H9 (cell line): ENCODE measurements at regions not wholly inside any gene's neighbourhood (a gene's known extent, or its start where the extent isn't known, plus 50 kb on each side); places are given as distances from the start of the nearest gene placed in this dataset.

Experiments
- DNase-seq: peaks from one replicate; pipeline ENCODE4 v3.0.0-alpha.2; 2017
- H2AFZ ChIP-seq: one replicate; pipeline ENCODE4 v1.6.1; 2013; ENCODE audit warnings: mild to moderate bottlenecking, low read length, control low read depth, moderate library complexity
- H2AK5ac ChIP-seq: 2 replicates; pipeline ENCODE4 v1.6.1; 2013; ENCODE audit warnings: low read length, control low read depth, mixed read lengths; ENCODE audit not compliant: insufficient read length
- H2BK120ac ChIP-seq: one replicate; pipeline ENCODE4 v1.6.1; 2013; ENCODE audit warnings: low read depth, mild to moderate bottlenecking, low read length, control low read depth, inconsistent platforms; ENCODE audit not compliant: poor library complexity, severe bottlenecking
- H2BK12ac ChIP-seq: 2 replicates; pipeline ENCODE4 v1.6.1; 2013; ENCODE audit warnings: low read length, control low read depth, mixed read lengths, low read depth; ENCODE audit not compliant: insufficient read length
- H2BK15ac ChIP-seq: 2 replicates; pipeline ENCODE4 v1.6.1; 2013; ENCODE audit warnings: low read depth, low read length, control low read depth
- H2BK20ac ChIP-seq: one replicate; pipeline ENCODE4 v1.6.1; 2013; ENCODE audit warnings: low read depth, mild to moderate bottlenecking, low read length, control low read depth, inconsistent platforms; ENCODE audit not compliant: poor library complexity, severe bottlenecking
- H2BK5ac ChIP-seq: 2 replicates; pipeline ENCODE4 v1.6.1; 2013; ENCODE audit warnings: low read length, control low read depth, mixed read lengths; ENCODE audit not compliant: insufficient read length
- H3K14ac ChIP-seq: 2 replicates; pipeline ENCODE4 v1.6.1; 2013; ENCODE audit warnings: low read length, control low read depth; ENCODE audit not compliant: insufficient read depth
- H3K18ac ChIP-seq: 2 replicates; pipeline ENCODE4 v1.6.1; 2013; ENCODE audit warnings: low read depth, mild to moderate bottlenecking, mixed read lengths, low read length, control low read depth; ENCODE audit not compliant: insufficient read length
- H3K23ac ChIP-seq: 2 replicates; pipeline ENCODE4 v1.6.1; 2013; ENCODE audit warnings: low read length, control low read depth, mixed read lengths, low read depth; ENCODE audit not compliant: insufficient read length
- H3K23me2 ChIP-seq: 2 replicates; pipeline ENCODE4 v1.6.1; 2013; ENCODE audit warnings: low read depth, mild to moderate bottlenecking, mixed read lengths, low read length, control low read depth; ENCODE audit not compliant: insufficient read length, poor library complexity, severe bottlenecking
- H3K27ac ChIP-seq: 2 replicates; pipeline ENCODE4 v1.5.1; 2013; ENCODE audit warnings: low read length, control low read depth, mixed read lengths, low read depth; ENCODE audit not compliant: insufficient read length
- H3K27me3 ChIP-seq: 2 replicates; pipeline ENCODE4 v1.6.1; 2013; ENCODE audit warnings: low read length, control low read depth, inconsistent platforms; ENCODE audit not compliant: insufficient read depth
- H3K4ac ChIP-seq: 2 replicates; pipeline ENCODE4 v1.6.1; 2013; ENCODE audit warnings: low read depth, mild to moderate bottlenecking, control low read depth, inconsistent platforms, low read length, moderate library complexity
- H3K4me1 ChIP-seq: 2 replicates; pipeline ENCODE4 v1.6.1; 2013; ENCODE audit warnings: low read length, control low read depth, inconsistent platforms; ENCODE audit not compliant: insufficient read depth
- H3K4me2 ChIP-seq: 2 replicates; pipeline ENCODE4 v1.6.1; 2013; ENCODE audit warnings: low read length, control low read depth, mixed read lengths; ENCODE audit not compliant: insufficient read length, insufficient read depth
- H3K56ac ChIP-seq: 2 replicates; pipeline ENCODE4 v1.6.1; 2013; ENCODE audit warnings: low read depth, mild to moderate bottlenecking, mixed read lengths, low read length, control low read depth; ENCODE audit not compliant: insufficient read length
- H3K79me1 ChIP-seq: 2 replicates; pipeline ENCODE4 v1.6.1; 2013; ENCODE audit warnings: low read depth, mild to moderate bottlenecking, moderate library complexity, low read length, control low read depth, inconsistent platforms; ENCODE audit not compliant: insufficient read depth, poor library complexity, severe bottlenecking
- H3K79me2 ChIP-seq: 2 replicates; pipeline ENCODE4 v1.6.1; 2013; ENCODE audit warnings: low read length, control low read depth, inconsistent platforms; ENCODE audit not compliant: insufficient read depth
- H3K9ac ChIP-seq: 2 replicates; pipeline ENCODE4 v1.6.1; 2013; ENCODE audit warnings: low read length, control low read depth, mixed read lengths; ENCODE audit not compliant: insufficient read length; ENCODE audit errors: extremely low read depth
- H3K9me3 ChIP-seq: one replicate; pipeline ENCODE4 v1.6.1; 2013; ENCODE audit warnings: low read depth, low read length, inconsistent platforms; ENCODE audit not compliant: control insufficient read depth
- H3T11ph ChIP-seq: one replicate; pipeline ENCODE4 v1.6.1; 2013; ENCODE audit warnings: mild to moderate bottlenecking, low read length, control low read depth, inconsistent platforms
- H4K20me1 ChIP-seq: one replicate; pipeline ENCODE4 v1.6.1; 2013; ENCODE audit not compliant: control insufficient read depth, insufficient read length, insufficient read depth
- H4K5ac ChIP-seq: 2 replicates; pipeline ENCODE4 v1.6.1; 2013; ENCODE audit warnings: low read depth, mild to moderate bottlenecking, mixed read lengths, low read length, control low read depth; ENCODE audit not compliant: insufficient read length
- H4K8ac ChIP-seq: replicated peaks from 2 replicates; pipeline ENCODE4 v1.6.1; 2013; ENCODE audit warnings: low read length, control low read depth, mixed read lengths, low read depth; ENCODE audit not compliant: insufficient read length
- H4K91ac ChIP-seq: 2 replicates; pipeline ENCODE4 v1.6.1; 2013; ENCODE audit warnings: low read depth, mild to moderate bottlenecking, moderate library complexity, mixed read lengths, low read length, control low read depth; ENCODE audit not compliant: insufficient read length
- H3K27ac Mint-ChIP-seq, 3 experiments: 2 replicates in 2 of 3; 3 replicates in 1 of 3; pipeline ENCODE4 v1.8.0; 2020 to 2021; ENCODE audit warnings: mixed read lengths in 3 of 3, mild to moderate bottlenecking in 1 of 3, moderate library complexity in 1 of 3
- H3K27me3 Mint-ChIP-seq: 2 replicates; pipeline ENCODE4 v1.8.0; 2021; ENCODE audit warnings: low read depth, mild to moderate bottlenecking, moderate library complexity, mixed read lengths
- H3K36me3 Mint-ChIP-seq, 3 experiments: 2 replicates in 2 of 3; 3 replicates in 1 of 3; pipeline ENCODE4 v1.8.0; 2020 to 2021; ENCODE audit warnings: low read depth in 3 of 3, mixed read lengths in 3 of 3; ENCODE audit not compliant: insufficient read depth in 1 of 3
- H3K4me1 Mint-ChIP-seq, 2 experiments: 2 replicates each; pipeline ENCODE4 v1.8.0; 2020; ENCODE audit warnings: mixed read lengths in 2 of 2
- H3K4me3 Mint-ChIP-seq, 2 experiments: 2 replicates in 1 of 2; 3 replicates in 1 of 2; pipeline ENCODE4 v1.8.0; 2020 to 2021; ENCODE audit warnings: mild to moderate bottlenecking in 2 of 2, mixed read lengths in 2 of 2, moderate library complexity in 1 of 2
- H3K9me3 Mint-ChIP-seq, 2 experiments: 2 replicates in 1 of 2; 3 replicates in 1 of 2; pipeline ENCODE4 v1.8.0; 2020; ENCODE audit warnings: mild to moderate bottlenecking in 2 of 2, mixed read lengths in 2 of 2, moderate library complexity in 1 of 2
- WGBS: extraction: QIAGEN DNeasy Blood & Tissue Kit; methylation state at CpG from one replicate; pipeline ENCODE4 v1.1.7; 2013; ENCODE audit warnings: missing lambda C conversion rate, low lambda C conversion rate, mixed read lengths; ENCODE audit not compliant: insufficient read length; ENCODE audit errors: extremely low coverage; 5-methylcytosine and 5-hydroxymethylcytosine counted together
- TF ChIP-seq, protein P1 (sequence below): fragments of 200-600 bp; sonication (generic); conservative IDR thresholded peaks from 3 replicates; pipeline ENCODE4 v1.8.0; 2021; ENCODE audit warnings: antibody characterized with exemption, mild to moderate bottlenecking

- Histone ChIP-seq H3K9me3 (peaks cover 5% of the 10 kb centered on the region), H3K56ac (no peak overlapping the region), H3K18ac (no peak overlapping the region), H3K14ac (no peak overlapping the region), H2BK20ac (no peak overlapping the region), H2AFZ (no peak overlapping the region), H3K4ac (no peak overlapping the region), H4K8ac (no peak overlapping the region), H3K4me1 (no peaks in the 10 kb centered on the region), H2BK15ac (no peak overlapping the region), H3K4me2 (no peak overlapping the region), H3K23ac (no peak overlapping the region), H3K79me1 (no peaks in the 10 kb centered on the region), H4K20me1 (no peaks in the 10 kb centered on the region), H3T11ph (no peak overlapping the region), H3K23me2 (no peaks in the 10 kb centered on the region), H4K5ac (no peak overlapping the region), H3K27me3 (no peaks in the 10 kb centered on the region), H2BK12ac (no peak overlapping the region), H3K9ac (no peak overlapping the region), H2BK5ac (no peak overlapping the region), H4K91ac (no peak overlapping the region), H3K27ac (no peak overlapping the region), H3K79me2 (no peaks in the 10 kb centered on the region), H2AK5ac (no peak overlapping the region), H2BK120ac (no peak overlapping the region)
- no CpG with 5 or more reads among the region's 4 CpGs for WGBS
- peaks cover 7 to 12% of the 10 kb centered on the region in 2 experiments for H3K4me1 Mint-ChIP-seq
- TF ChIP-seq, protein P1, sequence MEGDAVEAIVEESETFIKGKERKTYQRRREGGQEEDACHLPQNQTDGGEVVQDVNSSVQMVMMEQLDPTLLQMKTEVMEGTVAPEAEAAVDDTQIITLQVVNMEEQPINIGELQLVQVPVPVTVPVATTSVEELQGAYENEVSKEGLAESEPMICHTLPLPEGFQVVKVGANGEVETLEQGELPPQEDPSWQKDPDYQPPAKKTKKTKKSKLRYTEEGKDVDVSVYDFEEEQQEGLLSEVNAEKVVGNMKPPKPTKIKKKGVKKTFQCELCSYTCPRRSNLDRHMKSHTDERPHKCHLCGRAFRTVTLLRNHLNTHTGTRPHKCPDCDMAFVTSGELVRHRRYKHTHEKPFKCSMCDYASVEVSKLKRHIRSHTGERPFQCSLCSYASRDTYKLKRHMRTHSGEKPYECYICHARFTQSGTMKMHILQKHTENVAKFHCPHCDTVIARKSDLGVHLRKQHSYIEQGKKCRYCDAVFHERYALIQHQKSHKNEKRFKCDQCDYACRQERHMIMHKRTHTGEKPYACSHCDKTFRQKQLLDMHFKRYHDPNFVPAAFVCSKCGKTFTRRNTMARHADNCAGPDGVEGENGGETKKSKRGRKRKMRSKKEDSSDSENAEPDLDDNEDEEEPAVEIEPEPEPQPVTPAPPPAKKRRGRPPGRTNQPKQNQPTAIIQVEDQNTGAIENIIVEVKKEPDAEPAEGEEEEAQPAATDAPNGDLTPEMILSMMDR: no peak
- peaks cover 0 to 23% (median 21%) of the 10 kb centered on the region in 3 experiments; a peak in 6 of 7 replicates for H3K36me3 Mint-ChIP-seq
- DNase-seq: no peak
- no peak overlapping the region for H3K27ac Mint-ChIP-seq
- H3K4me3 Mint-ChIP-seq: no peak overlapping the region
- H3K9me3 Mint-ChIP-seq: peaks cover 14 to 21% of the 10 kb centered on the region in 2 experiments
- H3K27me3 Mint-ChIP-seq: no peaks in the 10 kb centered on the region
These were observed 337.9 kb upstream of the NOVA1 start for GRCh38 chr14:26935733-26936132.
